HG03175 (cell line): ENCODE measurements at regions not wholly inside any gene's neighbourhood (a gene's known extent, or its start where the extent isn't known, plus 50 kb on each side); places are given as distances from the start of the nearest gene placed in this dataset.
"Not testable (repeated sequence)": the region's sequence is repeated elsewhere in the genome, so short reads cannot be mapped to it uniquely, and the experiment has no call there.

Experiments
- ATAC-seq: cut with Tn5 transposase; IDR thresholded peaks from one replicate; pipeline ENCODE4 v1.9.1; 2021; ENCODE audit warnings: mild to moderate bottlenecking, moderate library complexity; ENCODE audit not compliant: unreplicated experiment

DNA sequence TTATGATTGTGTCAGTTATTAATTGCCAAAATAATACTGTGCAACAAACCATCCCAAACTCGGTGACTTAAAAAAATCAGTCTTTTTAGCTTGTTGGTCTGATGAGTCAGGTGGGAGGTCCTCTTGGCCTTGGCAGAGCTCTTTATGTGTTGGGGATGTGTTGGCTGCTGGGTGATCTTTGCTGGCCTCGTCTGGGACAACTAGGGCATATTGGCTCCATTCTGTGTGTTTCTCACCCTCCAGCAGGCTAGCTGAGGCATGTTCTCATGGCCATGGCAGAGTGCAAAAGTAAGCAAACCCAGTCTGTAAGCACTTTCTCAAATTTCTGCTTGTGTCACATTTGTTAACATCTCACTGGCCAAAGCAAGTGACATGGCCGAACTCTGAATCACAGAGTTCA is 251.6 kb downstream of the RPLP1 start:
- ATAC-seq, result no peak

- no peak for ATAC-seq
These were observed 252.1 kb downstream of the RPLP1 start for GRCh38 chr15:69704700-69705099.

GRCh38 chr15:69706353-69707097 is 253.9 kb downstream of the RPLP1 start:
- ATAC-seq, result no peak

DNA sequence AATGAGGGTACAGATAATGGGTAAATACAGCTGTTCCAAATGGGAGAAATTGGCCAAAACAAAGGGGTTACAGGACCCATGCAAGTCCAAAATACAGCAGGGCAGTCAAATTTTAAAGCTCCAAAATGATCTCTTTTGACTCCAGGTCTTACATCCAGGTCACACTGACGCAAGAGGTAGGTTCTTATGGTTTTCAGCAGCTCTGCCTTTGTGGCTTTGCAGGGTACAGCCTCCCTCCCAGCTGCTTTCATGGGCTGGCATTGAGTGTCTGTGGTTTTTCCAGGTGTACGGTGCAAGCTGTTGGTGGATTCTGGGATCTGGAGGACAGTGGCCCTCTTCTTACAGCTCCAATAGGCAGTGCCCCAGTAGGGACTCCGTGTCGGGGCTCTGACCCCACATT is 254.6 kb downstream of the RPLP1 start:
- ATAC-seq, result not testable (repeated sequence)

DNA sequence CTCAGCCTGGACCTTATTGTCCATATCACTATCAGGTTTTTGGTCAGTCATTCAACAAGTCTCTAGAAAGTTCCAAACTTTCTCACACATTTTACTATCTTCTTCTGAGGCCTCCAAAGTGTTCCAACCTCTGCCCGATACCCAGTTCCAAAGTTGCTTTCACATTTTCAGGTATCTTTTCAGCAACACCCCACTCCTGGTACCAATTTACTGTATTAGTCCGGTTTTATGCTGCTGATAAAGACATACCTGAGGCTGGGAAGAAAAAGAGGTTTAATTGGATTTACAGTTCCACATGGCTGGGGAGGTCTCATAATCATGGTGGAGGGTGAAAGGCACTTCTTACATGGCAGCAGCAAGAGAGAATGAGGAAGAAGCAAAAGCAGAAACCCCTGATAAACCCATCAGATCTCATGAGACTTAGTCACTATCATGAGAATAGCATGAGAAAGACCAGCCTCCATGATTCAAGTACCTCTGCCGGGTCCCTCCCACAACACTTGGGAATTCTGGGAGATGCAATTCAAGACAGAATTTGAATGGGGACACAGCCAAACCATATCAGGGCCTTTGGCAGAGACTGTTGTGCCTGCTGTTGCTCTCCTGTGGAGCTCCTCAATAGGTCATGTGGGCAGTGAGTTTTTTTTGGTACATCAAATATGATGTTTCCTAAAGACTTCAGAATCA is 256.0 kb downstream of the RPLP1 start:
- not testable (repeated sequence) for ATAC-seq

GRCh38 chr15:69712991-69713390 is 260.4 kb downstream of the RPLP1 start:
- no peak for ATAC-seq

GRCh38 chr15:69713726-69714559 is 261.3 kb downstream of the RPLP1 start:
- peak; percentile 90 for ATAC-seq

DNA sequence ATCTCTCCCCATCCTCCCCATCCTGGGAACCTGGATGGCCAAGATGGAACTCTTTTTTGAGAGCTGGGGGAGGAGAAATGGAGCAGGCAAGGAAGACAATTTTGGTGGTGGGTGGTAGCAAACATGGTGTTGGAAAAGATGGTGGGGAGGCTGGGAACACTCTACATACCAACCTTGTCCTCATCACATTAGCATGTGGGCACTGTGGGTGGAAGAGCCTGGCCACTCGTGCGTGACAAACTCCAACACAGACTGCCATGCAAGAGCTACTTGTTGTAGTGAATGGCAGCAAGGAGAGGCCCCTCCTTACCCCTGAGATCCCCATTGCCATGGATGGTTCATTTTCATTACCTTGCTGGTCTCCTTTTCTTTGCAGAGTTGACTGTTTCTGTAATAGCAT is 262.6 kb downstream of the RPLP1 start:
- ATAC-seq, result no peak

DNA sequence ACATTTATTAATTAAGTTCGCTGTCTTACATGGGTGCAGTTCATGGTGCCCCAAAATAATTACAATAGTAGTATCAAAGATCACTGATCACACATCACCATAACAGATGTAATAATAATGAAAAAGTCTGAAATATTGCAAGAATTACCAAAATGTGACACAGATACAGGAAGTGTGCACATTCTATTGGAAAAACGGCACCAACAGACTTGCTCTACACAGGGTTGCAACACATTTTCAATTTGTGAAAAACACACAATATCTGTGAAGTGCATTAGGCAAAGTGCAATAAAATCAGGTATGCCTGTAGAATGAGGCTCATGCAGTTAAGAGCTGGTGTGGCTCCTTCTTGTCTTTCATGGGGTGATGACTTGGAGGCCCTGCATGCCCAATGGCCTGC is 265.8 kb downstream of the RPLP1 start:
- no peak for ATAC-seq

- ATAC-seq, result no peak
These were observed 266.3 kb downstream of the RPLP1 start for GRCh38 chr15:69718916-69719315.

- no peak for ATAC-seq
These were observed 267.1 kb downstream of the RPLP1 start for GRCh38 chr15:69719527-69720240.

GRCh38 chr15:69720536-69720935 is 267.9 kb downstream of the RPLP1 start:
- ATAC-seq, result no peak

GRCh38 chr15:69722924-69723323 is 270.3 kb downstream of the RPLP1 start:
- ATAC-seq, result no peak

DNA sequence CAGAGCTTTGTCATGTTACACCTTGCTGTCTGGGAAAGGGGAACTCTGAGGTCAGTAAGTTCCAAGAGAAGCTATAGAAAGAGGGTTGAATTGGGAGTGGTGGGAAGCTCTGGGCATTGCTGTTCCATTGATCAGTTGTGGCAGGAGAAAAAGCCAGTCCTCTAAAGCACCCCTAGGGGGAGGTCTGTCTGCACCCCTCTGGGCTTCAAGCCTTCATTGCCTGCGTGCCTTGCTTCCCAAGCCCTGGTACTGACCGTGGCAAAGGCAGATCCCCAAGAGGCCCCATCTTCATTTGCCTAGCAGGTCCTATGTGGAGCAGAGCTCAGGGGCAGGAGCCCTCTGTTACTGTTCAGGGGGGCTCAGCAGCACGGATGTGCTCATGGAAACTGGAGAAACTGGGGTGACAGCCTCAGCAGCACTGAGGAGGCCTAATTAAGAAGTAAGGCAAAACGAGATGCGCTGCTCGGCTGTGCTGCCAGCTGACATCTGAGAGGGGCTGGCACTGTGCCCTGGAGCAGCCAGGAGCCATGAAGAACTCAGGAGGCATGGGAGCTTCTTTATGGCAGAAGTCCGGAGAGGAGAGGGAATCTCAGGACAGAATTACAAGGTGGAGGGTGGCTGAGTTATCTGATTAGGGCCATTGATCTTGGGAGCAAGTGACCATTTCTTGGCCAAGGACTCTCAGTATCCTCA is 270.9 kb downstream of the RPLP1 start:
- ATAC-seq, result no peak

DNA sequence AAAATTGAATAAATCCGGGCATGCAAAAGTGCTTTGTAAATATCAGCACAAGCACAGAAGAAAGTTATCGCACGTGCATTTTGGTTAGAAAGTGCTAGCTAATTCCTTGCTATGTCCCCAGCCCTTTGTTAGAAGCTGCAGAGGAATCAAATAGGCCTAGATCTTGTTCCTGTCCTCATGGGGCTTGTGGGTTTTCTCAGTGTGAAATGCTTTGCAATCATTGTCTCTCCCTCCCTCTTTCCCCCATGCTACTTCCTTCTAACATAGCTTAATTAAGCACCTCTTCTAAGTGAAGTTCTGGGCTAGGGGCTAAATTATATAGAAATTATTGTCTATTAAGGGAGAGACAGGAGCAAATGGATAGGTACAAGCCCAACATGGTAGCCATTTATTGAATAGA is 271.7 kb downstream of the RPLP1 start:
- ATAC-seq, result no peak

DNA sequence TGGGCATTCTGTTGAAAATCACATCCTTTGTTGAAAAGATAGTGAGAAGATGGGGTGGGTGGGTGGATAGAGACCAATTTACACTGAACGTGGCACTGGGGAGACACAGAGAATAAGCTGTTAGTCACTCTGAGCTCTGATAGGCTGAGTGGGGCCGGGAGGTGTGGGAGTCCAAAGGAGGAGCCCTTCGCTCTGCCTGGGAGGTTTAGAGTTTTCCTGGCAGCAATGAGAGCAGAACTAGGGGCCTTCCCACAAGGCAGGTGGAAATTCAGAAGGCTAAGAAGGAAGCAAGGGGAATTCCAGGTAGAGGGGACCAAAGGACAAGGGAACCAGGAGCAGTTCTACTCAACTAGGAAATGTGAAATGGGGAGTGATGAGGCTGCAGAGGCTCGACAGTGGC is 272.7 kb downstream of the RPLP1 start:
- no peak for ATAC-seq

GRCh38 chr15:69725957-69726356 is 273.3 kb downstream of the RPLP1 start:
- ATAC-seq, result no peak

- ATAC-seq, result no peak
These were observed 274.7 kb downstream of the RPLP1 start for GRCh38 chr15:69727121-69727924.

GRCh38 chr15:69729167-69729748 is 276.6 kb downstream of the RPLP1 start:
- no peak for ATAC-seq
